ENCODE measurements at regions not wholly inside any gene's neighbourhood (a gene's known extent, or its start where the extent isn't known, plus 50 kb on each side); places are given as distances from the start of the nearest gene placed in this dataset.

DNA sequence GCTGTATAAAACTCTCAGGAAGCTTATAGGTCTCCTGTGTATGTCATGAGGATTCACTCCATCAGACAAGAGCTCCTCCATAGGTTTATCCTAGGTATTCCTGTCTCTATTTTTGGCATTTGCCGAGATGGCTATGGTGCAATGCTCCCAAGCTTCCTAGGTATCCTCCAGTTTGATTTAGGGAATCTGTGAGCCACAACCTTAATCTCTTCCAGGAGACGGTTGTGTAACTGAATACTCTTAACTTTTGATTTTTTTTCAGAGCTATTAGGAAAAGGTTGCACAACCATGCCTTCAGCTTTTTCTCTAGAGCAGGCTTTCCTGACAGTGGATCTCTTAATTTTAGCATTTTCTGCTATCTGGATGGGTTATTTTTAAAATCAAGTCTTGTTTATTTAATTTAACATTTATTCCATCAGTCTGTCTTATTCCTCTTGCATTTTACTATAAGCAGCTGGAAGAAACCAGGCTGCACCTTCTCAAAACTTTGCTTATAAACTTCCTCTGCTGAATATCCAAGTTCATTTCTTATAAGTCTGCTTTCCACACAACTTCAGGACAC is 69.4 kb upstream of the BACE2 start:
- TF ChIP-seq, protein P1, sequence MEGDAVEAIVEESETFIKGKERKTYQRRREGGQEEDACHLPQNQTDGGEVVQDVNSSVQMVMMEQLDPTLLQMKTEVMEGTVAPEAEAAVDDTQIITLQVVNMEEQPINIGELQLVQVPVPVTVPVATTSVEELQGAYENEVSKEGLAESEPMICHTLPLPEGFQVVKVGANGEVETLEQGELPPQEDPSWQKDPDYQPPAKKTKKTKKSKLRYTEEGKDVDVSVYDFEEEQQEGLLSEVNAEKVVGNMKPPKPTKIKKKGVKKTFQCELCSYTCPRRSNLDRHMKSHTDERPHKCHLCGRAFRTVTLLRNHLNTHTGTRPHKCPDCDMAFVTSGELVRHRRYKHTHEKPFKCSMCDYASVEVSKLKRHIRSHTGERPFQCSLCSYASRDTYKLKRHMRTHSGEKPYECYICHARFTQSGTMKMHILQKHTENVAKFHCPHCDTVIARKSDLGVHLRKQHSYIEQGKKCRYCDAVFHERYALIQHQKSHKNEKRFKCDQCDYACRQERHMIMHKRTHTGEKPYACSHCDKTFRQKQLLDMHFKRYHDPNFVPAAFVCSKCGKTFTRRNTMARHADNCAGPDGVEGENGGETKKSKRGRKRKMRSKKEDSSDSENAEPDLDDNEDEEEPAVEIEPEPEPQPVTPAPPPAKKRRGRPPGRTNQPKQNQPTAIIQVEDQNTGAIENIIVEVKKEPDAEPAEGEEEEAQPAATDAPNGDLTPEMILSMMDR (IDR thresholded peaks at IDR 0.05): no peak
- DNase-seq (ENCODE audit: low spot score) (no peak), ATAC-seq (ENCODE audit: low FRiP score) (no peak)

DNA sequence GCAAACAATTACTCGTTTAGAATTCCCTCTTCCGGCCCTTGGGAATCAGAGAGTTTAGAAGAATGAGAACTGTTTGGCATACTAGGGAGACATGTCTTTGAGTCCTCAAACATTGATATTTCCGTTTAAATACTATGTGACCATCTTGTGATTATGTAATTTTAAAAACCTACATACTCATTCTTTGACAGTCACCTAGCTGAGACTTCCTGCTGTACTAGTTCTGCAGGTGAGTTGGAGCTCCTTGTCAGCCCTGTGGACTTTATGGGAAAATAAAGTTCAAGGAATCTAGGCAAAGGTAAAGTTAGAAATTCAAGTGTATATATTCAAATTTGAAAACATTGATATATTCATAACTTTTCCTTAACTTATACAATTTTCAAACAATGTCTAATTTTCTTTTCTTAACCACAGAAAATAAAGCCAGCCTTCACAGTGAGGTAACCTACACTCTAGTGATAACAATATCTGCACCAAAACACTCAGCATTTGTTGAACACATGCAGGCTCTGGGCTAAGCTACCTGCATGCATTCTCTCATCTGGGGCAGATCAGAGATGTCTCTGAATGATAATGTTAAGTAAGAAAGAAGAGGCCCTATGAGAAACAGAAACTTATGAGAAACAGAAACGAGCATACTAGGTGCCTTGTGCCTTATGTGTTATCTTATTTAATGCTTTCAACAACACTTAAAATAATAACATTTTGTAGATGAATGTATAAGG is 67.0 kb upstream of the BACE2 start:
- DNase-seq (ENCODE audit: low spot score) (no peak), ATAC-seq (ENCODE audit: low FRiP score) (no peak)
- TF ChIP-seq, protein P1 (IDR thresholded peaks at IDR 0.05): no peak

DNA sequence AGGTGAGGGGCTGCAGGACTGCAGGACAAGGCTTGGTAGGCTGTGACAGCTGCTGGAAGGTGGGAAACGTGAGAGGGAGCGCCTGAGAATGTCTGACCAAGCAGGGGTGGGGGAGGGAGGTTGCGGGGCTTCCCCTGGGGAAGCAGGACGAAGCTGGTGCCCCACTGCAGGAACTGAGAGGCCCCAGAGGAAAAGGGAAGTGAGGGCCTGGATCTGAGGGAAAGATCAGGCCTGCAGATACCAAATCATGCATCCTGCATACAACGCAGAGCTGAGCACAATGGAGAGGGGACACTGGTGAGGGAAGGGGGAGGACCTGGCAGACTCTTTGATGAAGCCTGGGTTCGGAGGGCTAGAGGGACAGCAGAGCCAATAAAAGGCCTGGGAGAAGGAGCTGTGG is 65.7 kb upstream of the BACE2 start:
- TF ChIP-seq, protein P1 (IDR thresholded peaks at IDR 0.05): no peak
- no peak for ATAC-seq (ENCODE audit: low FRiP score)
- DNase-seq (ENCODE audit: low spot score): no peak

DNA sequence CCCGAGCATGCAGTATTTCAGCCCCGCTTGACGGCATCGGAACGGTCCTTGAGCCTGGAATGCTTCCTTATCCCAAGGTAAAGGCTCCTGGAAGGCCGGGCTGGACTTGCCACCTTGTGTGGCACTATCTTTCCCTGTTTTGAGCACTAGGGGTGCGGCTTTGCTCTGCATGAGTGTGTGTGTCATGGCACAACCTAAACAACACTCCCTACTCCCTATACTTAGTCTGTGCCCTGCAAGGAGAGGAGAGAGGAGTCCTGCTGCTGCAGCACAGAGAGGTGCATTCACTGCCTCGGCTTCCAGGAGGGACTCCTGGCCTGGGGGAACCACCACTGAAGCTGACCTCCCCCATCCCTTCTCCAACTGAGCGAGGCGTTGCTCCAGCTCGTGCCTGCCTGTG is 60.4 kb upstream of the BACE2 start:
- DNase-seq (ENCODE audit: low spot score) (no peak), ATAC-seq (ENCODE audit: low FRiP score) (no peak)
- TF ChIP-seq, protein P1 (IDR thresholded peaks at IDR 0.05): no peak

DNA sequence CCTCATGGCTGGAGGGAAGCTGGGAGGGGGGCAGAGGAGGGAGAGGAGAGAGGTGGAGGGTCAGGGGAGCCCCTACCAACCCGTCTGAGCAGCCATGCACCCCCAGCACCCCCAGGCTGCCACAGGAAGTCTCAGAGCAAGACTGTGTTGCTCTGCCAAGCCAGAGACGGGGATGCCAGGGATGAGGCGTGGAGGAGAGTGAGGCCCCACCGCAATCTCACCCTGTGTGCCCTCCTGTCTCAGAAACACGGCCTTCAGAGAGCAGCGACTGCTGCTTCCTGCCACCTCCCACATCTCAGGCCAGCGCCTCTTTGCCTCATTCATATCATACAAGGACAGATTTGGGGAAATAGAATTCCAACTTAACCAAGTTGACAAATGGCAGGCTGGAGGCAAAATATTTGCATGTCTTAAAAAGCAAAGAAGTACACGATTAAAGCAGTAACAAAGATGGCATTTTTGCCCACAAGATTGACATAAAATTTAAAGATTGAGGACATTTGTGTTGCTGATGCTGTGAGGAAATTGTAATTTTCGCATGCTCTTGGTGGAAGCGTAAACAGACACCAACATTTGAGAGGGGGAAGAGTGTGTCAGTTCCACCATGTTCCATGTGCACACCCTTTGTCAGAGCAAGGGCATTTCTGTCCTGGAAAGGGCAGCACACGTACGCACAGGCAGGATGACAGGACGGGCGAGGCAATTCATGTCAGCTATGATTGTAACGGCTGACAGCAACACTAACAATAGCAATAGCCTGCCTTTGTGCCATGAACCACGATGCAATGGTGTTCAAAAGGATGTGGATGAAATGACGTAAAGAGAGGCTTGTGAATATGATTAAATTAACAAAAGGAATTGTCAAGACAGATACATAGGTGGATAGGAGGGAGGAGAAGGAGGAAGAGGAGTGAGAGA is 59.0 kb upstream of the BACE2 start:
- DNase-seq (ENCODE audit: low spot score): no peak
- no peak for ATAC-seq (ENCODE audit: low FRiP score)
- TF ChIP-seq, protein P1 (IDR thresholded peaks at IDR 0.05): no peak

DNA sequence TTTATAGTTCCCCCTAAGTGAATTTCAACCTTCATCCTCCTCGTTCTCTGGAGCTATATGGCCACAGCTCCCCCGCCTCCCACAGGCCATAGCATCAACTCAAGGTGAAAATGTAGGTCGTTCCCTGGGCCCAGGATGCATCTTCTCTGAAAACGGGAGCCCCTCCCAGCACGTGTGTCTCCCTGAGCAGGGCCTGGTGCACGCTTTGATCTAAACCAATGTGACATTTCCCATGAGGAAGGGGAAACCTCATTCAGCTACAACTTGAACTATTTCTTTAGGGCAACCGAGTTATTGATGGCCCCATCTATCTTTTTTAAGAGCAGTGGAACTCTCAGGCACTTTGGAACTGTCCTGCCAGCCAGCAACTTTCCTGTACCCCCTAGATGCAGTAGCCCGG is 57.8 kb upstream of the BACE2 start:
- no peak for DNase-seq (ENCODE audit: low spot score)
- TF ChIP-seq, protein P1 (IDR thresholded peaks at IDR 0.05): no peak
- no peak for ATAC-seq (ENCODE audit: low FRiP score)
